GM12878 (cell line): ENCODE measurements at regions not wholly inside any gene's neighbourhood (a gene's known extent, or its start where the extent isn't known, plus 50 kb on each side); places are given as distances from the start of the nearest gene placed in this dataset.

ENCODE experiments used
- ATAC-seq: fragments of 200-7000 bp; cut with Tn5 transposase; 3 replicates; pipeline ENCODE4 v1.9.1; 2020; ENCODE audit warnings: mild to moderate bottlenecking, moderate library complexity
- BruUV-seq: library from RNA; stranded (reverse); fragments of 400-500 nt; replicated peaks from 2 replicates; lab custom pipeline; 2021; lab: Mats Ljungman, UMichigan
- CTCF ChIA-PET: fragments of 300-600 bp; sonication (Branson Sonifier 250); formaldehyde crosslinking; extraction: SDS; loops from one replicate; lab custom pipeline; 2021; ENCODE audit warnings: inconsistent platforms; lab: Yijun Ruan, JAX
- POLR2A ChIA-PET: fragments of 350-600 bp; formaldehyde crosslinking; extraction: SDS; loops from one replicate; lab custom pipeline; 2021; ENCODE audit warnings: inconsistent platforms; lab: Charles Lee
- RAD21 ChIA-PET: fragments of 300-600 bp; sonication (Branson Sonifier 250); formaldehyde crosslinking; loops from one replicate; lab custom pipeline; 2023; ENCODE audit warnings: antibody characterized with exemption; ENCODE audit not compliant: unreplicated experiment; lab: Charles Lee
- SMC1A ChIA-PET: fragments of 300-600 bp; sonication (Branson Sonifier 250); formaldehyde crosslinking; loops from one replicate; lab custom pipeline; 2023; ENCODE audit not compliant: unreplicated experiment, uncharacterized antibody; lab: Charles Lee
- DNase-seq: peaks from one replicate; pipeline ENCODE4 v3.0.0-alpha.2; 2011; ENCODE audit warnings: low read depth, low spot score
- FAIRE-seq: peaks from 3 replicates; lab custom pipeline; 2011; peaks lifted over from hg19 to GRCh38; lab: Jason Lieb, UNC
- H2AFZ ChIP-seq: 2 replicates; pipeline ENCODE4 v1.6.0; 2011; ENCODE audit warnings: low read depth, low read length, control low read depth; ENCODE audit not compliant: control insufficient read depth
- H3K27ac ChIP-seq: 2 replicates; pipeline ENCODE4 v1.5.1; 2011; ENCODE audit warnings: control low read depth; ENCODE audit not compliant: control insufficient read depth, insufficient read depth
- H3K27me3 ChIP-seq, 2 experiments: replicated peaks in 1 of 2; 2 replicates each; pipeline versions ENCODE4 v1.6.0 to v1.6.1; 2011; ENCODE audit warnings: low read length in 1 of 2; ENCODE audit not compliant: control insufficient read depth in 2 of 2, insufficient read depth in 2 of 2
- H3K36me3 ChIP-seq, 2 experiments: 2 replicates each; pipeline ENCODE4 v1.5.1; 2011; ENCODE audit warnings: low read length in 1 of 2; ENCODE audit not compliant: control insufficient read depth in 2 of 2, insufficient read depth in 2 of 2
- H3K4me1 ChIP-seq: 2 replicates; pipeline ENCODE4 v1.6.1; 2011; ENCODE audit warnings: mild to moderate bottlenecking, low read length, moderate library complexity, mixed read lengths; ENCODE audit not compliant: control insufficient read depth, insufficient read depth
- H3K4me2 ChIP-seq: 2 replicates; pipeline ENCODE4 v1.6.0; 2011; ENCODE audit warnings: control low read depth; ENCODE audit not compliant: control insufficient read depth, insufficient read depth
- H3K4me3 ChIP-seq: fragments of 200-600 bp; sonication (generic); 2 replicates; pipeline ENCODE4 v1.5.1; 2016
- H3K79me2 ChIP-seq: 2 replicates; pipeline ENCODE4 v1.6.0; 2011; ENCODE audit warnings: low read length; ENCODE audit not compliant: control insufficient read depth, insufficient read depth
- H3K9ac ChIP-seq: 2 replicates; pipeline ENCODE4 v1.8.0; 2011; ENCODE audit warnings: low read length, control low read depth, mixed read lengths; ENCODE audit not compliant: control insufficient read depth, insufficient read depth
- H3K9me3 ChIP-seq: replicated peaks from 3 replicates; pipeline ENCODE4 v1.5.1; 2011; ENCODE audit warnings: mild to moderate bottlenecking, low read length; ENCODE audit not compliant: control insufficient read depth, insufficient read depth
- H4K20me1 ChIP-seq: 2 replicates; pipeline ENCODE4 v1.6.0; 2011; ENCODE audit not compliant: control insufficient read depth, insufficient read depth
- BRCA1 ChIP-seq: IDR thresholded peaks from 2 replicates; pipeline ENCODE4 v1.6.1; 2011; ENCODE audit warnings: low read depth, low read length, improper control_type of control experiment
- CEBPB ChIP-seq, 2 experiments: fragments of 150-350 bp in 1 of 2; IDR thresholded peaks; 2 replicates each; pipeline ENCODE4 v1.6.1; 2012 to 2014; ENCODE audit warnings: low read depth in 2 of 2, low read length in 2 of 2, borderline replicate concordance in 1 of 2, inconsistent platforms in 1 of 2
- DPF2 ChIP-seq: fragments of 450-650 bp; IDR thresholded peaks from 2 replicates; pipeline ENCODE4 v1.6.1; 2017; ENCODE audit warnings: mild to moderate bottlenecking
- NFYB ChIP-seq: IDR thresholded peaks from 2 replicates; pipeline ENCODE4 v1.6.1; 2011; ENCODE audit warnings: low read depth, mild to moderate bottlenecking, low read length, improper control_type of control experiment, moderate library complexity; ENCODE audit not compliant: insufficient read depth
- POLR2AphosphoS5 ChIP-seq: IDR thresholded peaks from 2 replicates; pipeline ENCODE4 v1.6.1; 2011; ENCODE audit warnings: mild to moderate bottlenecking, low read length, inconsistent platforms
- RELA ChIP-seq: fragments of 450-650 bp; IDR thresholded peaks from 2 replicates; pipeline ENCODE4 v1.8.0; 2014; ENCODE audit warnings: borderline replicate concordance; ENCODE audit not compliant: partially characterized antibody
- SP1 ChIP-seq: IDR thresholded peaks from one replicate; pipeline ENCODE4 v1.6.1; 2011; ENCODE audit warnings: low read depth, low read length
- SRF ChIP-seq, 2 experiments: IDR thresholded peaks; 2 replicates each; pipeline ENCODE4 v1.6.1; 2011; ENCODE audit warnings: low read depth in 2 of 2, low read length in 2 of 2, mild to moderate bottlenecking in 1 of 2, moderate library complexity in 1 of 2
- SUZ12 ChIP-seq: fragments of 200-600 bp; sonication (generic); IDR thresholded peaks from one replicate; pipeline ENCODE4 v1.6.1; 2018; ENCODE audit warnings: antibody characterized with exemption, mild to moderate bottlenecking; ENCODE audit not compliant: unreplicated experiment
- YBX1 ChIP-seq: fragments of 450-650 bp; IDR thresholded peaks from 2 replicates; pipeline ENCODE4 v1.6.1; 2016; ENCODE audit warnings: antibody characterized with exemption
- WGBS: methylation state at CpG from one replicate; pipeline ENCODE4 v1.1.6; 2016; ENCODE audit warnings: low lambda C conversion rate; ENCODE audit not compliant: insufficient replicate concordance, insufficient coverage; ENCODE audit errors: missing lambda C conversion rate; 5-methylcytosine and 5-hydroxymethylcytosine counted together
- in situ Hi-C: fragments of 300-500 bp; cut with MboI; formaldehyde crosslinking; loops from 9 replicates; pipeline ENCODE4 v1.14.3; 2018; ENCODE audit warnings: mixed read lengths
- intact Hi-C: fragments of 100-400 bp; cut with micrococcal nuclease; formaldehyde crosslinking; loops from one replicate; pipeline ENCODE4 v1.14.2; 2022; ENCODE audit not compliant: unreplicated experiment
- TF ChIP-seq, protein P1 (sequence below): fragments of 450-650 bp; IDR thresholded peaks from 2 replicates; pipeline ENCODE4 v1.6.1; 2018; ENCODE audit warnings: mild to moderate bottlenecking, low read depth, moderate library complexity; ENCODE audit not compliant: partially characterized antibody

- ChIA-PET RAD21 (no interaction called here), CTCF (no interaction called here), SMC1A (no interaction called here), POLR2A (no interaction called here)
- in situ Hi-C loops (no loop called here), intact Hi-C loops (no loop called here)
- H3K9ac ChIP-seq: no peak overlapping the region
- H3K4me2 ChIP-seq: no peak overlapping the region
- no peaks in the 10 kb centered on the region for H3K9me3 ChIP-seq
- no peaks in the 10 kb centered on the region for H3K79me2 ChIP-seq
- TF ChIP-seq YBX1 (no peak), SUZ12 (no peak), SRF (IDR thresholded peaks at IDR 0.05; ENCODE audit: low read depth in 2 of 2, low read length in 2 of 2) (no peak), DPF2 (no peak), CEBPB (IDR thresholded peaks at IDR 0.05; ENCODE audit: borderline replicate concordance in 1 of 2, low read depth in 2 of 2, low read length in 2 of 2) (no peak), SP1 (no peak), POLR2AphosphoS5 (no peak), RELA (no peak), BRCA1 (no peak), NFYB (no peak)
- TF ChIP-seq, protein P1, sequence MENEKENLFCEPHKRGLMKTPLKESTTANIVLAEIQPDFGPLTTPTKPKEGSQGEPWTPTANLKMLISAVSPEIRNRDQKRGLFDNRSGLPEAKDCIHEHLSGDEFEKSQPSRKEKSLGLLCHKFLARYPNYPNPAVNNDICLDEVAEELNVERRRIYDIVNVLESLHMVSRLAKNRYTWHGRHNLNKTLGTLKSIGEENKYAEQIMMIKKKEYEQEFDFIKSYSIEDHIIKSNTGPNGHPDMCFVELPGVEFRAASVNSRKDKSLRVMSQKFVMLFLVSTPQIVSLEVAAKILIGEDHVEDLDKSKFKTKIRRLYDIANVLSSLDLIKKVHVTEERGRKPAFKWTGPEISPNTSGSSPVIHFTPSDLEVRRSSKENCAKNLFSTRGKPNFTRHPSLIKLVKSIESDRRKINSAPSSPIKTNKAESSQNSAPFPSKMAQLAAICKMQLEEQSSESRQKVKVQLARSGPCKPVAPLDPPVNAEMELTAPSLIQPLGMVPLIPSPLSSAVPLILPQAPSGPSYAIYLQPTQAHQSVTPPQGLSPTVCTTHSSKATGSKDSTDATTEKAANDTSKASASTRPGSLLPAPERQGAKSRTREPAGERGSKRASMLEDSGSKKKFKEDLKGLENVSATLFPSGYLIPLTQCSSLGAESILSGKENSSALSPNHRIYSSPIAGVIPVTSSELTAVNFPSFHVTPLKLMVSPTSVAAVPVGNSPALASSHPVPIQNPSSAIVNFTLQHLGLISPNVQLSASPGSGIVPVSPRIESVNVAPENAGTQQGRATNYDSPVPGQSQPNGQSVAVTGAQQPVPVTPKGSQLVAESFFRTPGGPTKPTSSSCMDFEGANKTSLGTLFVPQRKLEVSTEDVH: no peak
- 34% methylated on average over 4 of the region's 4 CpGs for WGBS
- ATAC-seq (no peak), FAIRE-seq (no peak), DNase-seq (no peak)
- H4K20me1 ChIP-seq: no peaks in the 10 kb centered on the region
- no peaks in the 10 kb centered on the region for H3K27me3 ChIP-seq
- no peaks in the 10 kb centered on the region for H3K4me1 ChIP-seq
- H3K4me3 ChIP-seq: no peak overlapping the region
- no peaks in the 10 kb centered on the region for H3K36me3 ChIP-seq
- H3K27ac ChIP-seq: no peak overlapping the region
- H2AFZ ChIP-seq: no peak overlapping the region
- no TSS peak for BruUV-seq
These were observed 480.0 kb downstream of the SLC4A3 start for GRCh38 chr2:220107380-220107791.
